ENCODE measurements at regions not wholly inside any gene's neighbourhood (a gene's known extent, or its start where the extent isn't known, plus 50 kb on each side); places are given as distances from the start of the nearest gene placed in this dataset.

- no peak for DNase-seq (ENCODE audit: low read depth in 2 of 2)
Observed at GRCh38 chr2:150319085-150319484, 168.4 kb downstream of the RND3 start.

- DNase-seq (ENCODE audit: low read depth in 2 of 2): no peak
Observed at GRCh38 chr2:150312271-150312670, 175.2 kb downstream of the RND3 start.

- no peak for DNase-seq (ENCODE audit: low read depth in 2 of 2)
Observed at GRCh38 chr2:150309311-150310080, 178.0 kb downstream of the RND3 start.

- DNase-seq (ENCODE audit: low read depth in 2 of 2): no peak
Observed at GRCh38 chr2:150307258-150307657, 180.2 kb downstream of the RND3 start.

- no peak for DNase-seq (ENCODE audit: low read depth in 2 of 2)
Observed at GRCh38 chr2:150303281-150303680, 184.2 kb downstream of the RND3 start.

GRCh38 chr2:150298571-150299305, 188.7 kb downstream of the RND3 start:
- DNase-seq (ENCODE audit: low read depth in 2 of 2): no peak

GRCh38 chr2:150296770-150297546, 190.5 kb downstream of the RND3 start:
- DNase-seq (ENCODE audit: low read depth in 2 of 2): no peak

GRCh38 chr2:150295544-150295943, 191.9 kb downstream of the RND3 start:
- DNase-seq (ENCODE audit: low read depth in 2 of 2): no peak

- no peak for DNase-seq (ENCODE audit: low read depth in 2 of 2)
Observed at GRCh38 chr2:150293771-150294170, 193.7 kb downstream of the RND3 start.

GRCh38 chr2:150292807-150293206, 194.7 kb downstream of the RND3 start:
- peak in 1 of 2 experiments; percentile 37 for DNase-seq (ENCODE audit: low read depth in 2 of 2)

GRCh38 chr2:150292192-150292591, 195.3 kb downstream of the RND3 start:
- DNase-seq (ENCODE audit: low read depth in 2 of 2): no peak

GRCh38 chr2:150286730-150287362, 200.6 kb downstream of the RND3 start:
- no peak for DNase-seq (ENCODE audit: low read depth in 2 of 2)

GRCh38 chr2:150284116-150284515, 203.4 kb downstream of the RND3 start:
- no peak for DNase-seq (ENCODE audit: low read depth in 2 of 2)

- DNase-seq (ENCODE audit: low read depth in 2 of 2): peak; percentile 57 to 60
Observed at GRCh38 chr2:150282771-150283371, 204.6 kb downstream of the RND3 start.

- DNase-seq (ENCODE audit: low read depth in 2 of 2): no peak
Observed at GRCh38 chr2:150282357-150282756, 205.1 kb downstream of the RND3 start.

GRCh38 chr2:150280231-150280630, 207.2 kb downstream of the RND3 start:
- peak; percentile 95 to 96 for DNase-seq (ENCODE audit: low read depth in 2 of 2)

- no peak for DNase-seq (ENCODE audit: low read depth in 2 of 2)
Observed at GRCh38 chr2:150279686-150280085, 207.8 kb downstream of the RND3 start.

GRCh38 chr2:150276737-150277136, 210.7 kb downstream of the RND3 start:
- no peak for DNase-seq (ENCODE audit: low read depth in 2 of 2)

- DNase-seq (ENCODE audit: low read depth in 2 of 2): no peak
Observed at GRCh38 chr2:150274108-150274507, 213.4 kb downstream of the RND3 start.

GRCh38 chr2:150271952-150272802, 215.3 kb downstream of the RND3 start:
- peak; percentile 88 to 90 for DNase-seq (ENCODE audit: low read depth in 2 of 2)
